ENCODE measurements at regions not wholly inside any gene's neighbourhood (a gene's known extent, or its start where the extent isn't known, plus 50 kb on each side); places are given as distances from the start of the nearest gene placed in this dataset.

DNA sequence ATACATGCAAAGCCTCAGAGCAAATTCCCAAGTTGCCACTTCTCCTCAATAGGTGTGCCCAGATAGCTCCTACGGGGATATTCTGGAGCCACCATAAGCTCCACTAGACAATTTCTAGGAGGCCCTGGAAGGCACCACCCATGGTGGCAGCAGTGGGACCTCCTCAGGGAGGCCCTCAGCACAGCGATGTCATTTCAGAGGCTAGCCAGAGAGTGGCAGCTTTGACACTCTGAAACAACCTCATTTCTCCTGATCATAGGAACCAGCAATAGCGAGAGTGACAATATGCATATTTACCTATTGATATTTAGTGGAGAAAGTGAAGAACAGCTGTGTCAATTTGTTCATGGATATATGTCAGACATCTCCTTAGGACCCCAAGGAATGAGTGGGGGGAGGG is 612.3 kb downstream of the SOX5 start:
- no peak overlapping the region for H4K5ac ChIP-seq (ENCODE audit: low read depth, low read length)
- no peak overlapping the region for H3K56ac ChIP-seq (ENCODE audit: extremely low read depth, insufficient read depth, low read length)
- H2AFZ ChIP-seq (replicated peaks; ENCODE audit: low read length, poor library complexity) = no peak overlapping the region
- no peak overlapping the region for H3K18ac ChIP-seq (ENCODE audit: low read depth, low read length)
- ATAC-seq (ENCODE audit: low read depth) (no peak), DNase-seq (no peak)
- WGBS, 2 experiments (ENCODE audit: extremely low coverage in 2 of 2, insufficient read length in 1 of 2) = 60% methylated on average over 1 of the region's 3 CpGs; no CpG with 5 or more reads in 1 of the 2 experiments
- no peak overlapping the region for H3K23ac ChIP-seq (ENCODE audit: low read depth, low read length)
- H3K4me1 ChIP-seq (ENCODE audit: control insufficient read depth, insufficient read depth, low read length) = no peaks in the 10 kb centered on the region
- H3K9me1 ChIP-seq (ENCODE audit: insufficient read depth, low read length) = no peaks in the 10 kb centered on the region
- no peak overlapping the region for H3K4me2 ChIP-seq (ENCODE audit: low read depth, low read length)
- dilution Hi-C loops (cut with HindIII; ENCODE audit: low sequenced_read_pairs, unreplicated experiment) = no loop called here
- POLR2A ChIA-PET (ENCODE audit: unreplicated experiment) = no interaction called here
- no peak overlapping the region for H2BK5ac ChIP-seq (ENCODE audit: low read depth, low read length, poor library complexity, severe bottlenecking)
- no peak overlapping the region for H3K4me3 ChIP-seq (ENCODE audit: insufficient read depth, low read depth, low read length)
- no peaks in the 10 kb centered on the region for H4K20me1 ChIP-seq (ENCODE audit: insufficient read depth, low read length)
- no peaks in the 10 kb centered on the region for H3K27me3 ChIP-seq (ENCODE audit: control insufficient read depth, insufficient read depth, low read length)
- in situ Hi-C loops (cut with MboI; ENCODE audit: low sequenced_read_pairs) = loop anchor here (10.0 kb wide), 1 partner anchor 62 kb away; no protein-coding TSS in a partner anchor
- no TSS peak for BruUV-seq (replicated peaks)
- no peak overlapping the region for H3K14ac ChIP-seq (replicated peaks; ENCODE audit: low read depth, low read length)
- H3K9me3 ChIP-seq (ENCODE audit: control insufficient read depth, insufficient read depth, low read length) = no peaks in the 10 kb centered on the region
- no peak overlapping the region for H2AK9ac ChIP-seq (replicated peaks; ENCODE audit: low read depth, low read length, poor library complexity)
- H3K4ac ChIP-seq (ENCODE audit: low read depth, low read length) = no peak overlapping the region
- no peaks in the 10 kb centered on the region for H3K79me1 ChIP-seq (ENCODE audit: low read depth in 1 of 2, low read length in 2 of 2)
- no peak overlapping the region for H4K8ac ChIP-seq (ENCODE audit: low read depth in 2 of 2, low read length in 2 of 2)
- no peak overlapping the region for H3K27ac ChIP-seq (ENCODE audit: insufficient read depth, low read length)
- no peak overlapping the region for H4K91ac ChIP-seq (ENCODE audit: insufficient read depth, low read depth, low read length)
- H2BK20ac ChIP-seq (ENCODE audit: low read depth, low read length) = no peak overlapping the region
- TF ChIP-seq NFE2L2 (IDR thresholded peaks at IDR 0.05; ENCODE audit: low read depth, low read length) = no peak
- TF ChIP-seq, protein P1, sequence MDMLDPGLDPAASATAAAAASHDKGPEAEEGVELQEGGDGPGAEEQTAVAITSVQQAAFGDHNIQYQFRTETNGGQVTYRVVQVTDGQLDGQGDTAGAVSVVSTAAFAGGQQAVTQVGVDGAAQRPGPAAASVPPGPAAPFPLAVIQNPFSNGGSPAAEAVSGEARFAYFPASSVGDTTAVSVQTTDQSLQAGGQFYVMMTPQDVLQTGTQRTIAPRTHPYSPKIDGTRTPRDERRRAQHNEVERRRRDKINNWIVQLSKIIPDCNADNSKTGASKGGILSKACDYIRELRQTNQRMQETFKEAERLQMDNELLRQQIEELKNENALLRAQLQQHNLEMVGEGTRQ (IDR thresholded peaks at IDR 0.05; ENCODE audit: low read depth, low read length) = no peak
- no peak for TF ChIP-seq RCOR1 (IDR thresholded peaks at IDR 0.05; ENCODE audit: insufficient replicate concordance, low read length)
- TF ChIP-seq POLR2A (IDR thresholded peaks at IDR 0.05; ENCODE audit: low read depth, low read length) = no peak
- no peak for TF ChIP-seq FOS (IDR thresholded peaks at IDR 0.05; ENCODE audit: low read depth, low read length)
- no peak for TF ChIP-seq MXI1 (IDR thresholded peaks at IDR 0.05; ENCODE audit: borderline replicate concordance, low read depth, low read length)
- no peak for TF ChIP-seq SMC3 (IDR thresholded peaks at IDR 0.05; ENCODE audit: low read depth, low read length)
- TF ChIP-seq CHD1 (IDR thresholded peaks at IDR 0.05; ENCODE audit: low read depth, low read length) = no peak
- no peak for TF ChIP-seq MAZ (IDR thresholded peaks at IDR 0.05; ENCODE audit: borderline replicate concordance, low read depth, low read length)
- no peak for TF ChIP-seq CEBPB (IDR thresholded peaks at IDR 0.05; ENCODE audit: low read depth, low read length)
- H3K9ac ChIP-seq (ENCODE audit: low read depth, low read length) = no peak overlapping the region
- H2BK120ac ChIP-seq (ENCODE audit: low read depth, low read length) = no peak overlapping the region
- no peak overlapping the region for H2BK15ac ChIP-seq (ENCODE audit: low read depth, low read length)
- H2AK5ac ChIP-seq (ENCODE audit: low read depth, low read length) = no peak overlapping the region
- CTCF ChIA-PET = no interaction called here
- intact Hi-C loops (cut with micrococcal nuclease) = no loop called here
- H3K36me3 ChIP-seq (ENCODE audit: control insufficient read depth, insufficient read depth, low read length) = no peaks in the 10 kb centered on the region
